Endothelial cell of umbilical vein (primary cell): ENCODE measurements at regions not wholly inside any gene's neighbourhood (a gene's known extent, or its start where the extent isn't known, plus 50 kb on each side); places are given as distances from the start of the nearest gene placed in this dataset.

Experiments
- BruUV-seq: library from RNA; stranded (reverse); fragments of 400-500 nt; replicated peaks from 2 replicates; lab custom pipeline; 2021; lab: Mats Ljungman, UMichigan
- CTCF ChIA-PET: fragments of 300-600, 350-600 bp; sonication (Branson Sonifier 250); formaldehyde crosslinking; loops from one replicate; lab custom pipeline; 2021; ENCODE audit warnings: antibody characterized with exemption, inconsistent platforms; lab: Charles Lee
- POLR2A ChIA-PET: fragments of 300-600, 350-600 bp; sonication (Branson Sonifier 250); formaldehyde crosslinking; loops from one replicate; lab custom pipeline; 2021; ENCODE audit warnings: antibody characterized with exemption, inconsistent platforms; lab: Charles Lee
- DNase-seq: peaks from one replicate; pipeline ENCODE4 v3.0.0-alpha.2; 2011; ENCODE audit warnings: low read depth, low spot score
- FAIRE-seq: peaks from 2 replicates; lab custom pipeline; 2011; peaks lifted over from hg19 to GRCh38; lab: Jason Lieb, UNC
- H2AFZ ChIP-seq: 2 replicates; pipeline ENCODE4 v1.6.0; 2012; ENCODE audit warnings: low read depth, low read length, control low read depth, inconsistent platforms
- H3K27ac ChIP-seq: 2 replicates; pipeline ENCODE4 v1.5.1; 2011; ENCODE audit warnings: low read depth, mild to moderate bottlenecking, control low read depth, low read length, moderate library complexity; ENCODE audit not compliant: insufficient read depth
- H3K27me3 ChIP-seq, 2 experiments: 2 replicates each; pipeline versions ENCODE4 v1.6.0 to v1.6.1; 2011; ENCODE audit warnings: low read length in 2 of 2, mixed read lengths in 1 of 2; ENCODE audit not compliant: control insufficient read depth in 2 of 2, insufficient read depth in 2 of 2
- H3K36me3 ChIP-seq, 2 experiments: 2 replicates in 1 of 2; 3 replicates in 1 of 2; pipeline ENCODE4 v1.5.1; 2011; ENCODE audit warnings: low read length in 2 of 2, mild to moderate bottlenecking in 1 of 2, moderate library complexity in 1 of 2; ENCODE audit not compliant: control insufficient read depth in 2 of 2, insufficient read depth in 2 of 2; ENCODE audit errors: extremely low read depth in 1 of 2
- H3K4me1 ChIP-seq: 3 replicates; pipeline ENCODE4 v1.5.1; 2011; ENCODE audit warnings: mild to moderate bottlenecking, low read length; ENCODE audit not compliant: control insufficient read depth, insufficient read depth; ENCODE audit errors: extremely low read depth
- H3K4me2 ChIP-seq: 2 replicates; pipeline ENCODE4 v1.6.1; 2011; ENCODE audit warnings: low read length, control low read depth, mixed read lengths; ENCODE audit not compliant: insufficient read depth
- H3K4me3 ChIP-seq, 3 experiments: fragments of 200-600 bp in 1 of 3; sonication (generic), shearing (Covaris generic) in 1 of 3; replicated peaks in 1 of 3; 2 replicates each; pipeline ENCODE4 v1.5.1; 2011 to 2016; ENCODE audit warnings: control low read depth in 3 of 3, low read length in 3 of 3, mild to moderate bottlenecking in 2 of 3, inconsistent platforms in 1 of 3, low read depth in 1 of 3, moderate library complexity in 1 of 3; ENCODE audit not compliant: insufficient read depth in 1 of 3
- H3K79me2 ChIP-seq: 2 replicates; pipeline ENCODE4 v1.6.0; 2012; ENCODE audit warnings: low read length, inconsistent platforms; ENCODE audit not compliant: control insufficient read depth, insufficient read depth
- H3K9ac ChIP-seq: replicated peaks from 2 replicates; pipeline ENCODE3; 2011; ENCODE audit warnings: low read length, control low read depth; ENCODE audit not compliant: insufficient read depth; ENCODE audit errors: extremely low read depth
- H3K9me1 ChIP-seq: replicated peaks from 3 replicates; pipeline ENCODE4 v1.6.0; 2011; ENCODE audit warnings: mild to moderate bottlenecking, low read length; ENCODE audit not compliant: control insufficient read depth, insufficient read depth; ENCODE audit errors: extremely low read depth
- H3K9me3 ChIP-seq: replicated peaks from 2 replicates; pipeline ENCODE4 v1.5.1; 2012; ENCODE audit warnings: low read length, inconsistent platforms; ENCODE audit not compliant: control insufficient read depth, insufficient read depth
- H4K20me1 ChIP-seq: replicated peaks from 2 replicates; pipeline ENCODE3; 2011; ENCODE audit warnings: mild to moderate bottlenecking, low read length; ENCODE audit not compliant: control insufficient read depth, insufficient read depth; ENCODE audit errors: extremely low read depth
- CTCF ChIP-seq, 2 donors: IDR thresholded peaks; 1 replicate in 1 of 2; 2 replicates in 1 of 2; pipeline ENCODE4 v1.5.1; 2011; ENCODE audit warnings: low read length in 2 of 2, mild to moderate bottlenecking in 2 of 2, moderate library complexity in 2 of 2, control low read depth in 1 of 2, inconsistent platforms in 1 of 2, low read depth in 1 of 2; ENCODE audit not compliant: insufficient read depth in 1 of 2; ENCODE audit errors: extremely low read depth in 1 of 2
- FOS ChIP-seq: IDR thresholded peaks from 2 replicates; pipeline ENCODE4 v1.6.1; 2011; ENCODE audit warnings: mild to moderate bottlenecking, low read length, moderate library complexity, borderline replicate concordance; ENCODE audit not compliant: insufficient read depth
- GATA2 ChIP-seq: IDR thresholded peaks from 2 replicates; pipeline ENCODE4 v1.7.0; 2011; ENCODE audit warnings: low read depth, mild to moderate bottlenecking, moderate library complexity, mixed read lengths, low read length; ENCODE audit not compliant: insufficient read length, insufficient read depth
- JUN ChIP-seq: IDR thresholded peaks from 2 replicates; pipeline ENCODE4 v1.6.1; 2011; ENCODE audit warnings: borderline replicate concordance, low read depth; ENCODE audit not compliant: insufficient read length, insufficient read depth
- MYC ChIP-seq: IDR thresholded peaks from one replicate; pipeline ENCODE4 v1.6.1; 2011; ENCODE audit warnings: mild to moderate bottlenecking, low read depth, low read length
- dilution Hi-C: fragments of 300-500 bp; cut with MboI; formaldehyde crosslinking; loops from one replicate; pipeline ENCODE4 v1.15.0; 2019; ENCODE audit warnings: low sequenced_read_pairs; ENCODE audit not compliant: extremely low pct_ligation_motif_present
- intact Hi-C: fragments of 100-400 bp; cut with micrococcal nuclease; formaldehyde crosslinking; loops from one replicate; pipeline ENCODE4 v1.10.0; 2022

DNA sequence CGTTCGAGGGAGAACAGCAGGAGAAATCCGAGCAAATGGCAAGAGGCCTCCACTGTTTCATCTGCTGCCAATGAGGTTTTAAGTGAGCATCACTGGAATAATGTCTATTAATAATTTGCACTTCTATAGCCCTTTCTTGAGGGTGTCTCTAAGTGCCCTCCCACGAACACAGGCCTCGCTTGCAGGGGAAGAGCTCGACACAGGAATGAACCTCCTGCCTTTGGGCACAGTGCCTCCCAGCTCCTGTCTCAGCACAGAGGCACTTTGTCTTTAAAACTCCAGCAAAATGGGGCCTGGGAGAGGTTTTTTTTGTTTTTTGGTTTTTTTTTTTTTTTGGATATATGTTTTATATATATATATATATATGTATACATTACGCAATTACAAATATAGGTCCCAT lies 56.6 kb downstream of the OLIG1 start:
- Histone ChIP-seq H3K4me1 (no peaks in the 10 kb centered on the region), H3K9me3 (no peaks in the 10 kb centered on the region), H2AFZ (no peak overlapping the region), H3K9ac (no peak overlapping the region), H3K27me3 (peaks cover 10 to 18% of the 10 kb centered on the region in 2 experiments), H3K79me2 (no peaks in the 10 kb centered on the region), H4K20me1 (no peaks in the 10 kb centered on the region), H3K27ac (no peak overlapping the region), H3K4me3 (no peak overlapping the region), H3K4me2 (no peak overlapping the region), H3K9me1 (no peaks in the 10 kb centered on the region), H3K36me3 (no peaks in the 10 kb centered on the region)
- CTCF ChIA-PET = interaction anchor here (0.6 to 8.1 kb wide), 21 partner anchors 7 to 431 kb away, joined by 3 to 279 read pairs (median 4); no protein-coding TSS in a partner anchor
- no peak for DNase-seq
- intact Hi-C loops = loop anchor here (2.0 to 5.0 kb wide), 2 partner anchors 70 to 294 kb away; no protein-coding TSS in a partner anchor
- TF ChIP-seq FOS = no peak
- no peak for TF ChIP-seq GATA2
- TF ChIP-seq CTCF (IDR thresholded peaks at IDR 0.05; ENCODE audit: extremely low read depth in 1 of 2, insufficient read depth in 1 of 2, low read depth in 1 of 2, low read length in 2 of 2) = no peak
- no peak for TF ChIP-seq JUN
- TF ChIP-seq MYC = no peak
- POLR2A ChIA-PET = no interaction called here
- dilution Hi-C loops = no loop called here
- FAIRE-seq = no peak
- BruUV-seq = no TSS peak
